HepG2 (cell line): ENCODE measurements at regions not wholly inside any gene's neighbourhood (a gene's known extent, or its start where the extent isn't known, plus 50 kb on each side); places are given as distances from the start of the nearest gene placed in this dataset.
A peak's percentile ranks its signal among the peaks of the same experiment; 100 is the strongest.

Experiments
- ATAD3A ChIP-seq: sonication (generic); formaldehyde crosslinking; IDR thresholded peaks from 2 replicates; pipeline ENCODE4 v1.4.0; 2020; ENCODE audit warnings: missing genetic modification reagents
- BORCS8-MEF2B ChIP-seq: sonication (generic); formaldehyde crosslinking; IDR thresholded peaks from 2 replicates; pipeline ENCODE4 v1.8.0; 2022; ENCODE audit warnings: mild to moderate bottlenecking, missing genetic modification reagents
- CENPX ChIP-seq: sonication (generic); formaldehyde crosslinking; IDR thresholded peaks from 2 replicates; pipeline ENCODE4 v1.9.0; 2021; ENCODE audit warnings: mild to moderate bottlenecking, missing genetic modification reagents, moderate library complexity
- DPF2 ChIP-seq: sonication (generic); formaldehyde crosslinking; IDR thresholded peaks from 2 replicates; pipeline ENCODE4 v1.4.0; 2020; ENCODE audit warnings: mild to moderate bottlenecking, low read depth, missing genetic modification reagents, borderline replicate concordance
- ERF ChIP-seq: IDR thresholded peaks from 2 replicates; pipeline ENCODE4 v1.6.1; 2018; ENCODE audit warnings: missing biosample characterization, missing genetic modification reagents
- GPN1 ChIP-seq: sonication (generic); formaldehyde crosslinking; IDR thresholded peaks from 2 replicates; pipeline ENCODE4 v1.5.1; 2020; ENCODE audit warnings: missing genetic modification reagents, borderline replicate concordance
- HOXD1 ChIP-seq: sonication (generic); formaldehyde crosslinking; IDR thresholded peaks from 2 replicates; pipeline ENCODE4 v1.5.0; 2020; ENCODE audit warnings: missing genetic modification reagents
- KLF11 ChIP-seq: IDR thresholded peaks from 2 replicates; pipeline ENCODE4 v1.6.1; 2016; ENCODE audit warnings: missing compliant biosample characterization
- LRRFIP1 ChIP-seq: sonication (generic); formaldehyde crosslinking; conservative IDR thresholded peaks from 2 replicates; pipeline ENCODE4 v1.4.0; 2020; ENCODE audit warnings: missing genetic modification reagents
- MAFG ChIP-seq: sonication (generic); formaldehyde crosslinking; IDR thresholded peaks from 2 replicates; pipeline ENCODE4 v1.5.1; 2020; ENCODE audit warnings: mild to moderate bottlenecking, missing genetic modification reagents
- MBD4 ChIP-seq: IDR thresholded peaks from 2 replicates; pipeline ENCODE4 v1.6.1; 2012; ENCODE audit warnings: low read length, inconsistent platforms, borderline replicate concordance
- RAD21 ChIP-seq: fragments of 450-650 bp; formaldehyde crosslinking; IDR thresholded peaks from 2 replicates; pipeline ENCODE4 v1.5.0; 2020; ENCODE audit warnings: mild to moderate bottlenecking
- TEF ChIP-seq: sonication (generic); formaldehyde crosslinking; IDR thresholded peaks from 2 replicates; pipeline ENCODE4 v1.5.0; 2020; ENCODE audit warnings: missing genetic modification reagents
- THYN1 ChIP-seq: sonication (generic); formaldehyde crosslinking; IDR thresholded peaks from 2 replicates; pipeline ENCODE4 v1.8.1; 2023; ENCODE audit warnings: low read depth, mild to moderate bottlenecking, moderate library complexity, missing genetic modification reagents, borderline replicate concordance
- ZBTB14 ChIP-seq: sonication (generic); formaldehyde crosslinking; IDR thresholded peaks from 2 replicates; pipeline ENCODE4 v1.4.0; 2020; ENCODE audit warnings: missing genetic modification reagents
- ZC3H4 ChIP-seq: sonication (generic); formaldehyde crosslinking; IDR thresholded peaks from 2 replicates; pipeline ENCODE4 v1.4.0; 2020; ENCODE audit warnings: missing genetic modification reagents, borderline replicate concordance
- ZFP36 ChIP-seq: fragments of 150-350 bp; IDR thresholded peaks from 2 replicates; pipeline ENCODE4 v1.6.1; 2018; ENCODE audit warnings: borderline replicate concordance, low read length, low read depth; ENCODE audit not compliant: partially characterized antibody
- ZIK1 ChIP-seq: sonication (generic); formaldehyde crosslinking; IDR thresholded peaks from 2 replicates; pipeline ENCODE4 v1.5.0; 2020; ENCODE audit warnings: mild to moderate bottlenecking, low read depth, missing genetic modification reagents, borderline replicate concordance
- ZNF124 ChIP-seq: sonication (generic); formaldehyde crosslinking; IDR thresholded peaks from 2 replicates; pipeline ENCODE4 v1.4.0; 2020; ENCODE audit warnings: missing genetic modification reagents
- ZNF317 ChIP-seq: sonication (generic); formaldehyde crosslinking; IDR thresholded peaks from 2 replicates; pipeline ENCODE4 v1.5.0; 2020; ENCODE audit warnings: mild to moderate bottlenecking, missing genetic modification reagents
- ZNF335 ChIP-seq: sonication (generic); formaldehyde crosslinking; IDR thresholded peaks from 2 replicates; pipeline ENCODE4 v1.4.0; 2020; ENCODE audit warnings: missing genetic modification reagents
- ZNF354B ChIP-seq: sonication (generic); formaldehyde crosslinking; IDR thresholded peaks from 2 replicates; pipeline ENCODE4 v1.8.0; 2022; ENCODE audit warnings: mild to moderate bottlenecking, missing genetic modification reagents
- ZNF432 ChIP-seq: sonication (generic); formaldehyde crosslinking; IDR thresholded peaks from 2 replicates; pipeline ENCODE4 v1.5.0; 2020; ENCODE audit warnings: missing genetic modification reagents, mild to moderate bottlenecking, borderline replicate concordance
- ZNF558 ChIP-seq: sonication (generic); formaldehyde crosslinking; IDR thresholded peaks from 2 replicates; pipeline ENCODE4 v1.9.0; 2022; ENCODE audit warnings: mild to moderate bottlenecking, missing genetic modification reagents, borderline replicate concordance
- ZNF605 ChIP-seq: sonication (generic); formaldehyde crosslinking; IDR thresholded peaks from 2 replicates; pipeline ENCODE4 v1.8.0; 2022; ENCODE audit warnings: mild to moderate bottlenecking, missing genetic modification reagents
- ZNF704 ChIP-seq: sonication (generic); formaldehyde crosslinking; IDR thresholded peaks from 2 replicates; pipeline ENCODE4 v1.8.1; 2023; ENCODE audit warnings: mild to moderate bottlenecking, inconsistent platforms, moderate library complexity, missing genetic modification reagents, borderline replicate concordance
- ZNF772 ChIP-seq: sonication (generic); formaldehyde crosslinking; IDR thresholded peaks from 2 replicates; pipeline ENCODE4 v1.5.0; 2020; ENCODE audit warnings: mild to moderate bottlenecking, missing genetic modification reagents
- ZNF883 ChIP-seq: sonication (generic); formaldehyde crosslinking; IDR thresholded peaks from 2 replicates; pipeline ENCODE4 v1.5.1; 2020; ENCODE audit warnings: mild to moderate bottlenecking, missing genetic modification reagents; ENCODE audit errors: not compliant biosample characterization
- ZZZ3 ChIP-seq: sonication (generic); formaldehyde crosslinking; IDR thresholded peaks from 2 replicates; pipeline ENCODE4 v1.4.0; 2020; ENCODE audit warnings: missing genetic modification reagents, mild to moderate bottlenecking, borderline replicate concordance

- TF ChIP-seq LRRFIP1 (CRISPR knock-in tag) (no peak), RAD21 (no peak), MBD4 (0 out of 2 replicates have a peak, but pooled peaks have one; percentile 74), THYN1 (CRISPR knock-in tag) (no peak), CENPX (no peak), MAFG (no peak), ZNF883 (no peak), ZBTB14 (CRISPR knock-in tag) (no peak), KLF11 (no peak), ZNF704 (CRISPR knock-in tag) (no peak), TEF (no peak), ZNF432 (CRISPR knock-in tag) (no peak), ZNF317 (no peak), BORCS8-MEF2B (no peak), ZZZ3 (CRISPR knock-in tag) (no peak), HOXD1 (CRISPR knock-in tag) (no peak), ERF (CRISPR knock-in tag) (no peak), ZNF354B (CRISPR knock-in tag) (no peak), ZNF558 (no peak), DPF2 (peak; percentile 27; the same call in 1 of the 2 replicates), ATAD3A (CRISPR knock-in tag) (no peak), ZC3H4 (CRISPR knock-in tag) (no peak), ZFP36 (no peak), ZNF605 (CRISPR knock-in tag) (no peak), ZNF124 (CRISPR knock-in tag) (no peak), ZNF772 (CRISPR knock-in tag) (no peak), GPN1 (CRISPR knock-in tag) (no peak), ZNF335 (no peak), ZIK1 (no peak)
Observed at GRCh38 chr5:29780401-29780800, 1413.1 kb upstream of the CDH6 start (continued).
